Putamen (tissue), 1 donor: ENCODE measurements at regions not wholly inside any gene's neighbourhood (a gene's known extent, or its start where the extent isn't known, plus 50 kb on each side); places are given as distances from the start of the nearest gene placed in this dataset.
A peak's percentile ranks its signal among the peaks of the same experiment; 100 is the strongest.

ENCODE experiments used
- DNase-seq: peaks from one replicate; pipeline ENCODE4 v3.0.0-alpha.2; 2016; ENCODE audit warnings: low spot score

- no peak for DNase-seq
These were observed 260.0 kb downstream of the NR2F1-AS1 start for GRCh38 chr5:93320920-93321445.

GRCh38 chr5:93313672-93314071 is 267.3 kb downstream of the NR2F1-AS1 start:
- DNase-seq, result no peak

DNA sequence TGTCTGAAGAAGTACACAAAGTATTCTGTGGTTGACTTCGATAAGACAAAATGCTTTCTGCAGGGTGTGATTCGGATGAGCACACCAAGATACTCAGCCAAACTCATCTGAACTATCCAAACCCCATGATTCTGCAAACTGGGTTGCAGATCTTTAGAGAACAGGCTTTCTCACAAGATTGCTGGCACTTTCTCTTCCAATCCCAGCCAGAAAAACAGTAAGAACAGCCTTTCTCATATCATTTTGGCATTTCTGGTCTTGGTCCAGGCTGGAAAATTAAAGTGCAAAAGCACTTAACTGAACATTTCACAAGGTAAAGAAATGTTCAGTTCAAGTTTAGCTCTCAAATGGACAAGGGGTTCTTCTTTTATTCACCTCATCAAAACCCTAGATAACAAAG is 269.1 kb downstream of the NR2F1-AS1 start:
- DNase-seq, result no peak

GRCh38 chr5:93307557-93307956 is 273.5 kb downstream of the NR2F1-AS1 start:
- DNase-seq, result peak; percentile 39

- DNase-seq, result no peak
These were observed 275.0 kb downstream of the NR2F1-AS1 start for GRCh38 chr5:93305984-93306383.

- DNase-seq, result no peak
These were observed 276.4 kb downstream of the NR2F1-AS1 start for GRCh38 chr5:93304456-93305250.

DNA sequence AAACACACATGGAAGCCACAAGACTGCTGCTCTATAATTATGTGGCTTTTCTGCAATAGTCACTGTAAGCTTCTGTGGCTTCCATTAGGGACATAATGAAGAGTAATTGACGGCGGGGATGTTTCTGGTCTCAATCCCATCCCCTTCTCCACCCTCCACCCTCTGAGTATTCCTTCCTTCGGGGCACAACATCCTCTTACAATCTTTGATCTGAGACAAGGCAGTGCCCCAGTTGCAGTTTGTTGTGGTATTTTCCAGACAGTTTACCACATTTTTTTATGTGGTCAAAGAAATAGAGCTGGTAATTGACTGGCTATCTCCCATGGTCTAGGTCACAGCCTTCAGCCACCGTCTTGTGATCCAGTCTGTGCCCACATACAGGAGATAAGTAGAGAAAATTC is 277.7 kb downstream of the NR2F1-AS1 start:
- DNase-seq, result no peak

GRCh38 chr5:93302711-93303110 is 278.3 kb downstream of the NR2F1-AS1 start:
- DNase-seq, result no peak

GRCh38 chr5:93300945-93301344 is 280.1 kb downstream of the NR2F1-AS1 start:
- DNase-seq, result no peak

DNA sequence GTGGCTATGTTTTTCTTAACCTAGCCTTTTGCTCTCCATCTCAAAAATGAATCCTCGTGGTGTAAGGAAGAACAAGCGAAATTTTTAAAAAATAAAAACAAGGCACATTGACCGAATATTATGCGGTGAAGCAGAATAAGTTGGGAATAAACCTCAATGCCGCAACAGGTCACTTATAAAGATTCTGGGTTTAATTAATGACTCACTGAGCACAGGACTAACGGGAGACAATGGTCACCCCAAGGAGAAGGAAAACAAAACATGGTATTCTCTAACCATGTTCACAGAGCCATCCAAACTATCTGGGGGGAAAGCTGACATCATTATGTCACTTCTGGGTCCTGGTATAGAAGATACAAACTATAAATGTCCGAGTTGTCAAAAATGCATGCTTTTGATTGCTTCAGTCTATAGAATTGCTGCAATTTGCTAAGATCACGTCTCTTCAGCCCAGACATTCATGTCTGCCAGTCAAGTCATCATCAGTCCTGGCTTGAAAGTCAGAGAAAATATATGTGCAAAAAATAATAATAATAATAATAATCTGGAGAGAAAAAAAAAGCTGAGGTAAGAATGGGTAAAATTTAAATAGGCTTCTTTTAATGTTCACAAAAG is 280.6 kb downstream of the NR2F1-AS1 start:
- DNase-seq, result no peak

GRCh38 chr5:93299681-93300308 is 281.2 kb downstream of the NR2F1-AS1 start:
- DNase-seq, result peak; percentile 44

DNA sequence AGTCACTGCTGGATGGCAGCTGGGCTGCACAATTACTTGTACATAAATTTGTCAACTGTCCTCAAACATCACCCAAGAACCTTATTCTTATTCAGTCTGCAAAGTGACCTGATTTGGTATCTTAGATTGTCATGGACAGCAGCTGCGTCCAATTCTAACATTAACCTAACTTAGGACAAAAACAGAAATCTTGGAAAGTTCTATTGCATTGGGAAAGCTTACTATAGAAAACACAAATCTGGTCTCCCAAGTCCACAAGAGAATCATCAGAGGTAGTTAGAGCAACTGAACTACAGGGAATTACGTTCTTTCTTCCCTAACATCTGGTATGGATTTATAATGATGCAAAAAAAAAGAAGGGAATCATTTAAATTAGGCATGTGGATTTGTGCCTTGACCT is 283.9 kb downstream of the NR2F1-AS1 start:
- DNase-seq, result no peak

DNA sequence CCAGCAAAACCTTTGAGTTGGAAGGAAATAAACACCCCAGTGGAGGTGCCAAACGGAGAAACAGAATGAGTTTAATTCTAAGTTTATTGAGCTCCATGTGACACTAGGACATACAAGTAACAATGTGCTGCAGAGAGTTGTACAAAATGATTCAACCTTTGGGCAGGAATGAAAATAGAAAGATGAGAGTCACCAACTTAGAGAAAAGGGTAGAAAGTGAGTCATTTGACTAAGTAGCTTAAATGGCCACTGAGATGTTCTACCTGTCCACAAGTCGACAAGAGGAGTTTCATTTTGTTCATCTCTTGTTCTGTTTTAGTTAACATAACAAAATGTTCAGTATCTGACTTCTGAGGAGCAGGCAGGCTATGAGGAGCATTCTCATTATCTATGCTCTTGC is 284.7 kb downstream of the NR2F1-AS1 start:
- no peak for DNase-seq

- DNase-seq, result no peak
These were observed 286.0 kb downstream of the NR2F1-AS1 start for GRCh38 chr5:93294996-93295395.

- DNase-seq, result no peak
These were observed 286.8 kb downstream of the NR2F1-AS1 start for GRCh38 chr5:93294199-93294598.

DNA sequence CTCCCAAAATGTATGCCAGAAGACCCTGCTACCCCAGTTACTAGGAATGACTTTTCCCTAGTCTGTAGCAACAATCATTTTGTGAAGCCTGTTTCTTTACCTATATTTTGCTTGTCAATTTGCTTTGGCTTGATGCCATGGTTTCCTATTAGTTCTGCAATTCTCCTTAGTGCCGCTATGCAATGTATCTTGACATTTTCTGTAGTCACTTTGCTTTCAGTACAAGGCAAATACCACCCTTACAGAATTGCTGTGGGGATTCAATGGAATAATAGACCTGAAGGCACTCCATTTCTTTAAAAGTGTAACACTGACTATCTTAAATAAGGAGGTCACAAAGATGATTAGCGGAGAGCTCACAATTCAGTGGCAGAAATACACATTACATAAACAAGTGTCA is 291.1 kb downstream of the NR2F1-AS1 start:
- no peak for DNase-seq

DNA sequence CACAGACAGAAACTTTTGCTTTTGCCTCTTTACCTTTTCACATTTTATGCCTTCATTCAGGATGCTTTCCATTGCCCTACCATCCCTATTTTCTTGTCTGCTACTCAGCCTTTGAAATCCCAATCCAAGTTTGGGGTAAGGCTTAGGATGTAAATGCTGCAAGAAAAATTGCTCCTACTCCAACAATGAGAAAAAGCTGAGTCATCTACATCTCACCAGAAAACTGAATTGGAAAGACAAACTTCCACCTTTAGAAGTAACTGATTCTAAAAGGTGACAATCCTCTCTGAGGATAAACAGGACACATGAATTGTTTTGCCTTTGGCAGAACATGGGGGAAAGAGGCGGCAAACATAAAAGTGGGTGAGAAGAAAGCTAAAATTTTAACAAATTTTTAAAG is 295.6 kb downstream of the NR2F1-AS1 start:
- no peak for DNase-seq

GRCh38 chr5:93281980-93282772 is 298.8 kb downstream of the NR2F1-AS1 start:
- DNase-seq, result no peak

- DNase-seq, result no peak
These were observed 300.5 kb downstream of the NR2F1-AS1 start for GRCh38 chr5:93280518-93280917.

- no peak for DNase-seq
These were observed 301.6 kb downstream of the NR2F1-AS1 start for GRCh38 chr5:93279296-93279963.

- no peak for DNase-seq
These were observed 302.1 kb downstream of the NR2F1-AS1 start for GRCh38 chr5:93278896-93279295.

DNA sequence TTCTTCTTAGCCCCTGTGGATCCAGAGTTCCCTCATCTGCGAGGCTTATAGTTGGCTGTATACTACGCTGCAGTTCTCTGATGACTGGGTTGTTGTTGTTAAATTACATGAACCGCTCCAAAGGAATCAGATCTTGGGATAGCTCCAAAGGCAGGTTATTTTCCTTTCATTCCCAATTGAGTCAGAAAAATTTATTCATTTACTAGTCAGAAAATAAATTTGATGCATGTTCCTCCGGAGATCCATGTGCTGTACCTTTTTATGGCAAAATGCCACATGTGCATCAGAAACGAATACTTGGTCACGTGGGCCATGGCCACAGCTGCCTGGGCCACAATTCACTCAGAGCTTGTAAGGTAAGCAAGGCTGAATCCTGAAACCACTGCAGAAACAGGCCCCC is 304.0 kb downstream of the NR2F1-AS1 start:
- DNase-seq, result no peak
